ENCODE measurements at regions not wholly inside any gene's neighbourhood (a gene's known extent, or its start where the extent isn't known, plus 50 kb on each side); places are given as distances from the start of the nearest gene placed in this dataset.
A peak's percentile ranks its signal among the peaks of the same experiment; 100 is the strongest.
"Not testable (repeated sequence)": the region's sequence is repeated elsewhere in the genome, so short reads cannot be mapped to it uniquely, and the experiment has no call there.

- no peak for ATAC-seq (replicated peaks in 6 of 8)
- Histone ChIP-seq H3K4me3 (no peak overlapping the region), H3K27ac (no peak overlapping the region), H3K4me1 (replicated peaks in 1 of 2) (no peaks in the 10 kb centered on the region)
- in situ Hi-C loops (cut with MboI; ENCODE audit: low pct_unique_long_range_greater_than_20kb in 2 of 9, low sequenced_read_pairs in 9 of 9, unreplicated experiment in 9 of 9): no loop called here
- WGBS, 10 experiments: 20 to 100% (median 83%) methylated on average over 1 to 3 of the region's 3 CpGs; no CpG with 5 or more reads in 5 of the 10 experiments
These were observed 409.1 kb upstream of the SPANXN4 start for GRCh38 chrX:142616636-142617035.

DNA sequence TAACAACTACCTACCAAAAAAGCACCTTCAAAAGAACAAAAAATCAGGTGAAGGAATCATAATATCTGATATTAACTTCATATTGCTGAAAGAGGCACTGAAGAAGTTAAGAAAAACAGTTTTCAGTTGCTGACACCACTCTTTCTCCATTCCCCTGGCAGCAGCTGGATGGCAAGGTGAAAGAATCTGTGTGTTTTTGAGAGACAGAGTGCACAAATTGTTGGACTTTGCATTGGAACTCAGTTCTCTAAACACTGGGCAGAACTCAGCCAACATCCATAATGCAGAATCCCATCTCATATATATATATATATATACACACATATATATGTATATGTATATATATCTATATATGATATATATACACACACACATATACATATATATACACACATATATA is 408.3 kb upstream of the MAGEC2 start:
- ATAC-seq (replicated peaks in 6 of 8): no peak
- Histone ChIP-seq H3K4me1 (replicated peaks in 1 of 2) (no peaks in the 10 kb centered on the region), H3K4me3 (no peak overlapping the region), H3K27ac (no peak overlapping the region)
- in situ Hi-C loops (cut with MboI; ENCODE audit: low pct_unique_long_range_greater_than_20kb in 2 of 9, low sequenced_read_pairs in 9 of 9, unreplicated experiment in 9 of 9): no loop called here

- ATAC-seq (replicated peaks in 6 of 8); in situ Hi-C loops (cut with MboI; ENCODE audit: low pct_unique_long_range_greater_than_20kb in 2 of 9, low sequenced_read_pairs in 9 of 9, unreplicated experiment in 9 of 9): not testable (repeated sequence)
- WGBS, 10 experiments: 100% methylated on average over 2 of the region's 10 CpGs; no CpG with 5 or more reads in 9 of the 10 experiments
These were observed 401.5 kb upstream of the MAGEC2 start for GRCh38 chrX:142606629-142607028.

DNA sequence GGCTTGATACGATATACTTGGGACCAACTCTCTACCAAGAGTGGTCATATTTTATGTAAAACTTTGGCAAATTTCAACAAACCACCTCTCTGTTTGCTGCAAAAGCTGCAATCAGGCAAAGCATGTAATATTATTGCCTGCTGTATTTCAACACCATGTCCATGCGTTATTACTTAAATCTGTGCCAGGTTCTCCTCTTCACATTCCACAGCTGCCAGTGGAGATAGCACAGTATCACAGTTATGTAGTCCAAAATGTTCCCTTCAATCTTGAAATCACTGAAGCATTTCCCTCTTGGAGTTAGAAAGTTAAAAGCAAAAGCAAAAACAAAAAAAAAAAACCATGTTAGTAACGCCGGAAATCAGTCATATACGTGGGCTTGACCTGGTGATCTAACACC is 396.7 kb upstream of the MAGEC2 start:
- WGBS, 10 experiments: 19 to 100% (median 79%) methylated on average over 1 to 5 of the region's 5 CpGs; no CpG with 5 or more reads in 6 of the 10 experiments
- ATAC-seq (replicated peaks in 6 of 8): no peak
- Histone ChIP-seq H3K4me1 (replicated peaks in 1 of 2) (no peaks in the 10 kb centered on the region), H3K27ac (no peak overlapping the region), H3K4me3 (no peak overlapping the region)
- in situ Hi-C loops (cut with MboI; ENCODE audit: low pct_unique_long_range_greater_than_20kb in 2 of 9, low sequenced_read_pairs in 9 of 9, unreplicated experiment in 9 of 9): no loop called here

More at GRCh38 chrX:142606629-142607028, 401.5 kb upstream of the MAGEC2 start:
- H3K4me1 ChIP-seq (replicated peaks in 1 of 2); H3K4me3 ChIP-seq; H3K27ac ChIP-seq: not testable (repeated sequence)

GRCh38 chrX:142593361-142593862 is 388.3 kb upstream of the MAGEC2 start:
- no peak for ATAC-seq (replicated peaks in 6 of 8)
- in situ Hi-C loops (cut with MboI; ENCODE audit: low pct_unique_long_range_greater_than_20kb in 2 of 9, low sequenced_read_pairs in 9 of 9, unreplicated experiment in 9 of 9): no loop called here
- 0 to 100% (median 42%) methylated on average over 1 to 7 of the region's 7 CpGs; no CpG with 5 or more reads in 2 of the 10 experiments for WGBS, 10 experiments
- Histone ChIP-seq H3K4me3 (no peak overlapping the region), H3K27ac (no peak overlapping the region), H3K4me1 (replicated peaks in 1 of 2) (no peaks in the 10 kb centered on the region)

DNA sequence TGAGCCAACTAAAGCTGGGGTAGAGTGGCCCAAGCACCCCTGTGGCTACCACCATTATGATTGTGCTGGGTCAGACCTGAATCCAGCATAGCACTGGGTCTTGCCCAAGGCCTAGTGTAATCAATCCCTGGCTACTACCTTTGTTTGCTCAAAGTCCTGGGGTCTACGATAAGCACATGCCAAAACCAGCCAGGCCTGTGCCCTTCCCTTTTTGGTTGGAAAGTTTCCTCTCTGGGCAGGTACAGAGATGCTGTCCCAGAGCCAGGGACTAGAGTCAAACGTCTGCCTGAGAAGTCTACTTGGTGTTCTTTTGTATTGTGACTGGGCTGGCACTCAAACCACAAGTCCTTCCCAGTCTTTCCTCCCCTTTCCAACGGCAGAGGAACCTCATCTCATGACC is 371.5 kb upstream of the MAGEC2 start:
- ATAC-seq (replicated peaks in 6 of 8): no peak
- no peak overlapping the region for H3K27ac ChIP-seq
- H3K4me1 ChIP-seq (replicated peaks in 1 of 2): no peaks in the 10 kb centered on the region
- WGBS, 10 experiments: 0 to 100% (median 100%) methylated on average over 1 of the region's 3 CpGs; no CpG with 5 or more reads in 7 of the 10 experiments
- no peak overlapping the region for H3K4me3 ChIP-seq
- in situ Hi-C loops (cut with MboI; ENCODE audit: low pct_unique_long_range_greater_than_20kb in 2 of 9, low sequenced_read_pairs in 9 of 9, unreplicated experiment in 9 of 9): no loop called here

GRCh38 chrX:142549923-142550322 is 344.8 kb upstream of the MAGEC2 start:
- H3K4me3 ChIP-seq: no peak overlapping the region
- H3K4me1 ChIP-seq (replicated peaks in 1 of 2): no peaks in the 10 kb centered on the region
- 0 to 60% (median 22%) methylated on average over 1 to 3 of the region's 3 CpGs; no CpG with 5 or more reads in 4 of the 10 experiments for WGBS, 10 experiments
- ATAC-seq (replicated peaks in 6 of 8): no peak
- in situ Hi-C loops (cut with MboI; ENCODE audit: low pct_unique_long_range_greater_than_20kb in 2 of 9, low sequenced_read_pairs in 9 of 9, unreplicated experiment in 9 of 9): no loop called here
- H3K27ac ChIP-seq: no peak overlapping the region

GRCh38 chrX:142505839-142506238 is 300.7 kb upstream of the MAGEC2 start:
- Histone ChIP-seq H3K4me1 (replicated peaks in 1 of 2) (no peaks in the 10 kb centered on the region), H3K27ac (no peak overlapping the region), H3K4me3 (no peak overlapping the region)
- 0 to 80% (median 55%) methylated on average over 1 to 3 of the region's 3 CpGs; no CpG with 5 or more reads in 4 of the 10 experiments for WGBS, 10 experiments
- no peak for ATAC-seq (replicated peaks in 6 of 8)
- in situ Hi-C loops (cut with MboI; ENCODE audit: low pct_unique_long_range_greater_than_20kb in 2 of 9, low sequenced_read_pairs in 9 of 9, unreplicated experiment in 9 of 9): no loop called here

- Histone ChIP-seq H3K4me1 (replicated peaks in 1 of 2) (no peaks in the 10 kb centered on the region), H3K4me3 (no peak overlapping the region), H3K27ac (no peak overlapping the region)
- peak in 5 of 8 experiments; percentile 43 to 91 (median 53) for ATAC-seq (replicated peaks in 6 of 8)
- in situ Hi-C loops (cut with MboI; ENCODE audit: low pct_unique_long_range_greater_than_20kb in 2 of 9, low sequenced_read_pairs in 9 of 9, unreplicated experiment in 9 of 9): no loop called here
- WGBS, 10 experiments: 0 to 80% (median 43%) methylated on average over 1 to 4 of the region's 5 CpGs; no CpG with 5 or more reads in 1 of the 10 experiments
These were observed 299.0 kb upstream of the MAGEC2 start for GRCh38 chrX:142503967-142504643.

DNA sequence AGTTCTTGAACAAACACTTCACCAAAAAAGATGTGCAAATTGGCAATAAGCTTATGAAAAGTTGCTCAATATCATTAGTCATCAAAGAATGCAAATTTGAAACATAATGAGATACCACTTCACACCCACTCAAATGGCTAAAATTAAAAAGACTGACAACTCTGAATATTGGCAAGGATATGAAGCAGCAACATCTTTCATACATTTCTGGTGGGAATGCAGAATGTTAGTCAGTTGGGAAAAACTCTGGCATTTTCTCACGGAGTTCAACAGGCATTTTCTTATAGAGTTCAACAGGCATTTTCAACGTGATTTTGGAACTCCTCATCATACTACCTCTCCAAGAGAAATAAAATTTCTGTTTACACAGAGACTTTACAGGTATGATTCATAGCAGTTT is 297.4 kb upstream of the MAGEC2 start:
- no peak overlapping the region for H3K4me3 ChIP-seq
- H3K4me1 ChIP-seq (replicated peaks in 1 of 2): no peaks in the 10 kb centered on the region
- in situ Hi-C loops (cut with MboI; ENCODE audit: low pct_unique_long_range_greater_than_20kb in 2 of 9, low sequenced_read_pairs in 9 of 9, unreplicated experiment in 9 of 9): no loop called here
- H3K27ac ChIP-seq: no peak overlapping the region
- ATAC-seq (replicated peaks in 6 of 8): no peak
- 0 to 100% (median 34%) methylated on average over 1 to 2 of the region's 2 CpGs; no CpG with 5 or more reads in 4 of the 10 experiments for WGBS, 10 experiments

GRCh38 chrX:142499992-142500391 is 294.9 kb upstream of the MAGEC2 start:
- WGBS, 10 experiments: 0 to 95% (median 40%) methylated on average over 1 to 3 of the region's 3 CpGs; no CpG with 5 or more reads in 3 of the 10 experiments
- in situ Hi-C loops (cut with MboI; ENCODE audit: low pct_unique_long_range_greater_than_20kb in 2 of 9, low sequenced_read_pairs in 9 of 9, unreplicated experiment in 9 of 9): no loop called here
- no peak overlapping the region for H3K4me3 ChIP-seq
- H3K4me1 ChIP-seq (replicated peaks in 1 of 2): no peaks in the 10 kb centered on the region
- no peak overlapping the region for H3K27ac ChIP-seq
- no peak for ATAC-seq (replicated peaks in 6 of 8)

DNA sequence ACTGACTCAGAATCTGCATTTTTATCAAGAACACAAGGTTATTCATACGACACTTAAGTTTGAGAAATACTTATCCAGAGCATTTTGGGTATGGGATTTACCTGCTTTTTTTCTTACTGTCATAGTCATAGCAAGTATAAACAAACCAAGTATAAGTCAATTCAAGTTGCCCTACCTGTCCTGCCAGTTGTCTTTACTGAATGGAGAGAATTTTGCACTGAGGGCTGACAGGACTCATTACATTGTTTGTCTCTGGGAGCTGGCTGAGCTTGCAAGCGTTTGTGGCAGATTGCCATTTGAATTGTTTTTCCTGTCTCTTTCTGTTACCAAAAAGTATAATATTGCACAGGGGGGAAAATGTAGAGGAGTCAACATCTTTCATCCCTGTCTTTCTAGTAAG is 278.9 kb upstream of the MAGEC2 start:
- H3K4me3 ChIP-seq: no peak overlapping the region
- ATAC-seq (replicated peaks in 6 of 8): no peak
- in situ Hi-C loops (cut with MboI; ENCODE audit: low pct_unique_long_range_greater_than_20kb in 2 of 9, low sequenced_read_pairs in 9 of 9, unreplicated experiment in 9 of 9): no loop called here
- H3K4me1 ChIP-seq (replicated peaks in 1 of 2): no peaks in the 10 kb centered on the region
- no peak overlapping the region for H3K27ac ChIP-seq
- WGBS, 10 experiments: 0 to 100% (median 44%) methylated on average over 1 to 2 of the region's 2 CpGs; no CpG with 5 or more reads in 3 of the 10 experiments

DNA sequence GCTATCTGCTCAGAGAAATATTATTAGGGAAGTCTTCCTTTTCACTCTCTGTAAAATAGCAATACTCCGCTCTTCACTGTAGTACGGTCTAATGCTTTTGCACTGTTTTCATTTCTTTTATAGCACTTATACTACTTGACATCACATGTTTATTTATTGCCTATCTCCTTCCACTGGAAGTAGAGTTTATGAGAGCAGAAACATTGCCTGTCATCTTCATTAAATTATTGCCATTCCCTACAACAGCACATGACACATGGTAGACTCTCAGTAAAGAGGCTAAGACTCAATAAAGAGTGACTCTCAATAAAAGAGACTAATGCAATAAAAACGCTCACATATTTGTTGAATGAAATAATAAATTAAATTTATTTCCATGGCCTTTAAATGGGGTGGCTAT is 241.3 kb upstream of the MAGEC2 start:
- Histone ChIP-seq H3K27ac (no peak overlapping the region), H3K4me3 (no peak overlapping the region), H3K4me1 (replicated peaks in 1 of 2) (peaks cover 0 to 2% of the 10 kb centered on the region in 2 donors)
- peak in 5 of 8 experiments; percentile 87 to 98 (median 96) for ATAC-seq (replicated peaks in 6 of 8)
- 10 to 80% (median 36%) methylated on average over 1 to 3 of the region's 3 CpGs; no CpG with 5 or more reads in 4 of the 10 experiments for WGBS, 10 experiments
- in situ Hi-C loops (cut with MboI; ENCODE audit: low pct_unique_long_range_greater_than_20kb in 2 of 9, low sequenced_read_pairs in 9 of 9, unreplicated experiment in 9 of 9): no loop called here

GRCh38 chrX:142428916-142429315 is 223.8 kb upstream of the MAGEC2 start:
- Histone ChIP-seq H3K4me3 (no peak overlapping the region), H3K4me1 (replicated peaks in 1 of 2) (no peaks in the 10 kb centered on the region), H3K27ac (no peak overlapping the region)
- 0 to 51% methylated on average over 1 to 4 of the region's 5 CpGs; no CpG with 5 or more reads in 8 of the 10 experiments for WGBS, 10 experiments
- in situ Hi-C loops (cut with MboI; ENCODE audit: low pct_unique_long_range_greater_than_20kb in 2 of 9, low sequenced_read_pairs in 9 of 9, unreplicated experiment in 9 of 9): no loop called here
- no peak for ATAC-seq (replicated peaks in 6 of 8)
